IPS-NIHi7 (cell line): ENCODE measurements at regions not wholly inside any gene's neighbourhood (a gene's known extent, or its start where the extent isn't known, plus 50 kb on each side); places are given as distances from the start of the nearest gene placed in this dataset.
"Not testable (repeated sequence)": the region's sequence is repeated elsewhere in the genome, so short reads cannot be mapped to it uniquely, and the experiment has no call there.

Experiments used
- DNase-seq: peaks from one replicate; pipeline ENCODE4 v3.0.0; 2012; ENCODE audit warnings: mixed read lengths; ENCODE audit errors: extremely low spot score

DNA sequence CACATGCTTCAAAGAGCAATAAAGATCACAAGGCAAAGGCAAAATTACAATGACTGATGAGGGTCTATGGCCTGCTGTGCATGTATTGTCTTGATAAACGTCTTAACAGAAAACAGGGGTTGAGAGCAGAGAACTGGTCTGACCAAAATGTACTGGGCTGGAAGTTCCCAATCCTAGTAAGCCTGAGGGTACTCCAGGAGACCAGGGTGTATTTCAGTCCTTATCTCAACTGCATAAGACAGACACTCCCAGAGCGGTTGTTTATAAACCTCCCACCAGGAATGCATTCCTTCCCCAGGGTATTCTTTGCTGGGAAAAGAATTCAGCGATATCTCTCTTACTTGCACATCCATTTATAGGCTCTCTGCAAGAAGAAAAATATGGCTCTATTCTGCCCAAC, 521.8 kb upstream of the GNPDA2 start:
- not testable (repeated sequence) for DNase-seq

DNA sequence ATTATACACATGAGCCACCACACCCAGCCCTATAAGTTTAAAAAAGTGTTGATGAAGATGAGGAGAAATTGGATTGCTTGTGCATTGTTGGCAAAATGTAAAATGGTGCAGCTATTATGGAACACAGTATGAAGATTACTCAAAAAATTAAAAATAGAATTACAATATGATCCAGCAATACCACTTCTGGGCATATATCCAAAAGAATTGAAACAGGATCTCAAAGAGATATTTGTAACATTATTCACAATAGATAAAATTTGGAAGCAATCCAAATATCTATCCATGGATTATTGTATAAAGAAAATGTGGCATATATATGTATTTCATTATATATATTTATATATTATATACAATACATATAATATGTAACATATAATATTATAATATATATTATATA, 515.6 kb upstream of the GNPDA2 start:
- DNase-seq: no peak

DNA sequence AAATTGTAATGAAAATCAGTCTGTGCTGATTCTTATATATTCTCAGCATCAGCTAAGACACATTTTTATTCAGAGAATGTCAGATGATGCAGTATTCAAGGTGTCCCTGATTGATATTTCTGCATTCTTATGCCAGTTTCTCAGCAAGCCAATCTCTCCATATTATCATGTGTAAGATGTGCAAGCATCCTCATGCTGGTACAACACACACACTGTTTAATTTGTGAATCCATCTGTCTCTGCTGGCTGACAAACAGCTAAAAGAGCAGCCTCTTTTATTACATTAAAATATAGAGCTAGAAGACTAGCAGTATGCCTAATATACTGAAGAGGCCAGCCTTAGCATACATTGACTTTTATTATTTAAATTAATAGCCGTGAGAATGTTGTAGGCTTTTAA, 502.9 kb upstream of the GNPDA2 start:
- DNase-seq: no peak

DNA sequence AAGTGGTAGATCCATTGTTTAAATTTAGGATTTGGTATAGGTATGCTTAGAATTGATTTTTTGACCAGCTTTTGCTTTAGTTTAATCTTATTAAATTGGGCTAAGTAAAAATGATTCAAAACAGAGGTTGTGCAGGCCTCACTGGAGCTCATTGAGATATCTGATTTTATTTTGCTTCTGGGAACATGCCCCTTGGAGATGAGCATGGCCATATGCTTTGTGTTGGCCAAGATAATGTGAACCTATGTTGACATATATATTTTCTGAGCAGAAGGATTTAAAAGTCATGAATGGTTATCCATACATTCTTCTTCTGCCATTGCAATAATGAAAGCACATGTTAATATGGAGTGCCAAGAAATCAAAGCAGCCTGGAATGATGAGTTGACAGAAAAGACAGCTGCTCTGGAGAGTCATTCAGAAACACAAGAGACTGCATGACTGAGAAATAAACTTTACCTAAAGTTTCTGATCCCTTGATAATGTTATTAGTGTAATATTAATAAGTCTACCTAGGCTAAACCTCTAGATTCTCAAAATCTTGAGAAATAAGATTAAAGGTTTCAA, 489.7 kb upstream of the GNPDA2 start:
- DNase-seq: no peak

DNA sequence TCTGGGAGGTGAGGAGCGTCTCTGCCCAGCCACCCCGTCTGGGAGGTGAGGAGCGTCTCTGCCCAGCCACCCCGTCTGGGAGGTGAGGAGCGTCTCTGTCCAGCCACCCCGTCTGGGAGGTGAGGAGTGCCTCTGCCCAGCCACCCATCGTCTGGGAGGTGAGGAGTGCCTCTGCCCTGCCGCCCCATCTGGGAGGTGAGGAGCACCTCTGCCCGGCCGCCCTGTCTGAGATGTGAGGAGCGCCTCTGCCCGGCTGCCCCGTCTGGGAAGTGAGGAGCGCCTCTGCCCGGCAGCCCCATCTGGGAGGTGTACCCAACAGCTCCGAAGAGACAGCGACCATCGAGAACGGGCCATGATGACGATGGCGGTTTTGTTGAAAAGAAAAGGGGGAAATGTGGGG, 482.1 kb upstream of the GNPDA2 start:
- not testable (repeated sequence) for DNase-seq

DNA sequence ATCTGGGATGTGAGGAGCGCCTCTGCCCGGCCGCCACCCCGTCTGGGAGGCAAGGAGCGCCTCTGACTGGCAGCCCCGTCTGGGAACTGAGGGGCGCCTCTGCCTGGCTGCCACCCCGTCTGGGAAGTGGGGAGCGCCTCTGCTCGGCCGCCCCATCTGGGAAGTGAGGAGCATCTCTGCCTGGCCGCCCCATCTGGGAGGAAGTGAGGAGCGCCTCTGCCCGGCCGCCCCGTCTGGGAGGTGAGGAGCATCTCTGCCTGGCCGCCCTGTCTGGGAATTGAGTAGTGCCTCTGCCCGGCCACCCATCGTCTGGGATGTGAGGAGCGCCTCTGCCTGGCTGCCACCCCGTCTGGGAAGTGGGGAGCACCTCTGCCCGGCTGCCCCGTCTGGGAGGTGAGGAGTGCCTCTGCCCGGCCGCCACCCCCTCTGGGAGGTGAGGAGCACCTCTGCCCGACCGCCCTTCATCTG, 481.5 kb upstream of the GNPDA2 start:
- DNase-seq: not testable (repeated sequence)

DNA sequence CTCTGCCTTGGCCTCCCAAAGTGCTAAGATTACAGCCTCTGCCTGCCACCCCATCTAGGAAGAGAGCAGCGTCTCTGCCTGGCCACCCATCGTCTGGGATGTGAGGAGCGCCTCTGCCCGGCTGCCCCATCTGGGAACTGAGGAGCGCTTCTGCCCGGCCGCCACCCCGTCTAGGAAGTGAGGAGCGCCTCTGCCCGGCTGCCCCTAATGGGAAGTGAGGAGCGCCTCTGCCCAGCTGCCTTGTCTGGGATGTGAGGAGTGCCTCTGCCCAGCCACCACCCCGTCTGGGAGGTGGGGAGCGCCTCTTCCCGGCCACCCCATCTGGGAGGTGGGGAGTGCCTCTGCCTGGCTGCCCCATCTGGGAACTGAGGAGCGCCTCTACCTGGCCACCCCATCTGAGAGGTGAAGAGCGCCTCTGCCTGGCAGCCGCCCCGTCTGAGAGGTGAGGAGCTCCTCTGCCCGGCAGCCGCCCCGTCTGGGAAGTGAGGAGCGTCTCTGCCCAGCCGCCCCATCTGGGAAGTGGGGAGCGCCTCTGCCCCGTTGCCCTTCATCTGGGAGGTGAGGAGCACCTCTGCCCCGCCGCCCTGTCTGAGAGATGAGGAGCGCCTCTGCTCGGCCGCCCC, 481.0 kb upstream of the GNPDA2 start:
- not testable (repeated sequence) for DNase-seq

DNA sequence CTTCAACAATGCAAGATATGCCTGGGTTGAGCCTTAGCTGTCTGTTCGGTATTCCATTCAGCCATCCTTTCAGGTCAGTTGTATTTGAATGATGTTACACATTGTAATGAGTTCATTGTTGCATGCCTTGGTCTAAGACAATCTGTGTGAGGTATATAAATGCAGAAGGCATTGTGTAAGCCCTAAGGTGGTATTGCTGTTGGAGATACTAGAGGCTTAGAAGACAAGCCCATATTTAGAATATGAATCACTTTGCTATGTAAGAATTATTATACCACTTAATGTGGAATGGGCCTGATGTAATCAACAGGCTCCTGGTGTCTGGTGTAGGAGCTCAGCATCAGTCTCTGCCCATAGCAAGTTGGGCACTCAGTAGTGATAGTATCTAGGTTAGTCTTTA, 473.4 kb upstream of the GNPDA2 start:
- no peak for DNase-seq

DNA sequence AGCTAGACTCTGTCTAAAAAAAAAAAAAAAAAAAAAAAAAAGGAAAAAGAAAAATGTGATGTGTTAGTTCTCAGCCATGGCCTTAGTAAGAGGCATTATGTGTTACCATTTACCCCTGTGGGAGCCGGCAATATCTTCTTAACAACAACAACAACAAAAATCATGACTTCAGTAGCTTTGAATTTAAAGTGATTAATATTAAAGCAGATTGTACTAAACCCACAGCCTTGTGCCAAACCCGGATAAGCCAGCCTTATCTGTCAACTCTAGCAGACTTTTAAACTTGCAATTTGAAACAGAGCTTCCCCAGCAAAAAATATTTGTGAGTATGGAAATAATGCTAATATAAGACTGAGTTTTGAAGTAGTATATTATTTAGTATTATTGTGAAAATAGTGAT, 462.1 kb upstream of the GNPDA2 start:
- DNase-seq: no peak

DNA sequence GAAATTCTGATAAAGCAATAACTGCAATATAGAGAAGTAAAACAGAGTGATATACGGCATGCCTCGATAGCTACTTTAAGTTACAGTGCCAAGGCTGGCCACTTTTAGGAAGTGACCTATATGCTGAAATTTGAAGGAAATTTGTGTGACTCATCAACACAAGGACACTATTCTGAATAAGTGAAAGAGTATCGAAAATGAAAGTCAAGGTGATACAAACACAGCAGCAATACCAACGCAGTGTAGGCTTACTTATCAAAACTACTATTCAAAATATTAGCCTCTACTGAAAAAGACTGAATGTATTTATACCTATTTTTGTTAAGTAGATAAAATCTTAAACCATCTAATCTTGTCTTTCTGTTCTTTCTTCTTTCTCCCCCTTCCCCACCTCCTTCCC, 459.9 kb upstream of the GNPDA2 start:
- no peak for DNase-seq

DNA sequence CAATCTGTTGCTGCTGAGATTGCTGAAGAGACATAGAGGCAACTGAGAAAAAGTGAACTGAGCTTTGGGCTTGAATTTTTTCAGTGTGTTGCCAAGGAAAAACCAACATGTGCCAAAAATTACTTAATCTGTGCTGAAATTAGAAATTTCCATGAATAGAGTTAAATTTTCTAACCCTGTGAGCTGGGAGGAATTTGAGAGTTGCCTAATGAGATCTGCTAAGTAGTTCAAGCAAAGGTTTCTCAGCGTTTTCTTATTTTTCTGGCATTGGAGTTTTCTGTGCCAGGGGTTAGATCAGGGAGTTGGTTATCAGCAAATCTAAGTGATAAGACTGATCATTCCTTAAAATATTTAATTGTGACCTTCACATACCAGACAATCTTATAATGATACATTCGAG, 457.5 kb upstream of the GNPDA2 start:
- DNase-seq: no peak

DNA sequence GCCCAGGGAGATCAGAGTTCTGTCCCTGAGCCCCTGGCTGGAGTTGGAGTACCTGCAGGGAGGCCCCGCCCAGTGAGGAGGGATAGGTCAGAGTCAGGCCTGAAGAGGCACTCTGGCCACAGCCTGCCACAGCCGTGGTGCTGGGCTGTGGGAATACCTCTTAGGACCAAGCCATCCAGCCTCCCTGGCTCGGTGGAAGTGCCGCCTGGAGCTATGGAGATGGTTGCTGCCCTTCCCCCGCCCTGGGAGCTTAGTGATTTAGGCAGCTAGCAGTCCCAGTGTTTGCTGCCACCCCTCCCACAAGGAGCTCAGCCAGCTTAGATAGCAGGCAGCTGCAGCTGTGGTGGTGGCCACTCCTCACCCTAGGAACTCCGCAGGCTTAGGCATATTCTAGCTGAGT, 446.3 kb upstream of the GNPDA2 start:
- no peak for DNase-seq

DNA sequence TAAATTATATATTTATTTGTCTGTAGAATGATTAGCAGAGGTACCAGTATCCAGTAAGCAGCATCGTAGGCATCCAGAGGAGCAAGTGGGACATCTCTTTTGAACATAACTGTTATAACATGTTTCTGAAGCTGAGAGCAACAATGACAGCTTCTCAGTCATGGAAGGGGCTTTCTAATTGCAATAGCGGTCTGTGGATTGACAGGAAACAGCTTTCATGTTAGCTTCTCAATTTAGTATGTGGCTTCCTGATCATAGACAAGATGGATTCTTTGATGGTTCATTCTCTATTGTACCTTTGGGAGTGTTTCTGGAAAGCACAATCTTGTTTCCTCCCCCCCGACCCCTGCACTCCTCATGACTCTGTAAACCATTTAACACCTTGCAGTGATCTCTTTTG, 434.6 kb upstream of the GNPDA2 start:
- no peak for DNase-seq

DNA sequence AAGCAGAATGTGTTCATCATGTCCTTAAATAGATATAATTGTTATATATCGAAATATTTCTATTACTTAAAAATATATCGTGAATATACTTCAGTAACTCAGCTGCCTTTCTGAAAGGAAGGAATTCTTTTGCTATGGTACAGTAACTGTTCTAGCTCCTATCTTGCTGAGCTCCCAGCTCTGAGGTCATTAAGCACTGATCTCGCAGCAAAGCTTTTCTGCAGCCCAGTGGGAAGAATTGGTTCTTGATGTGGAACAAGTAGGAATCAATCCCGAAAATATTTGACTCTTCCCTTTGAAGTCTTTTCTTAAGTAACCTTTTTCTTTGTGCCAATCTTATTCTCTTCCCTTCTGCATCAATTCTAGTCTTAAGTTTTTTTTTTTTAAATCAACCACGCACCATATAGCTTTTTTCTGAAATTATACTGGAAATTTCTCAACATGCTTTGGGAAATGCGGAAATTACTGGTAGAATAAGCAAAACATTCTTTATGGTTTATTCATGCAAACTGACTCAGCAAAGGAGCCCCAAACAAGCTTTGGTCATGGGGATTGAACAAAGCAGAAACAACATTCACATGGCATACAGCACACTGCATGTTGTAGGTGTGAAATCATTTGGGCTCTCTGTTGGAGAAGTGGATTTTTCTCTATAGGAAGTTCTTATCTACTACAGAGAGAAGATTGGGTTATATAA, 428.9 kb upstream of the GNPDA2 start:
- no peak for DNase-seq

DNA sequence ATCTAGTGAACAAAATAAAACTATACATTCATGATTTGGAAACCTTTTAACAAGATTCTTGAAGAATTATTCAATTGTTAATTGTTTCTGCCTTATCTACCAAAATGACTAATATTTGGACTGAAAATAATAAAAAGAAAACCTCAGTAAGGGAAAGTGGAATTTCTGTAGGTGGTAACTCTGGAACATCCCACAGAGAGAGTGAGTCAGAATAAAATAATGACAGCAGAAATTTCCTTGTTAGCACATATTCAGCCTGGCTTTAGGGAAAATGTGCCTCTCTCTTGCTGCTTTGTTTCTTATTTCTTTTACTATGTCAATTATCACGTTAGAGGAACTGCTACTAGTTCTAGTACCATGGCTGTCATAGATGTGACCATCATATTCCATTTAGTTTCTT, 421.5 kb upstream of the GNPDA2 start:
- no peak for DNase-seq

DNA sequence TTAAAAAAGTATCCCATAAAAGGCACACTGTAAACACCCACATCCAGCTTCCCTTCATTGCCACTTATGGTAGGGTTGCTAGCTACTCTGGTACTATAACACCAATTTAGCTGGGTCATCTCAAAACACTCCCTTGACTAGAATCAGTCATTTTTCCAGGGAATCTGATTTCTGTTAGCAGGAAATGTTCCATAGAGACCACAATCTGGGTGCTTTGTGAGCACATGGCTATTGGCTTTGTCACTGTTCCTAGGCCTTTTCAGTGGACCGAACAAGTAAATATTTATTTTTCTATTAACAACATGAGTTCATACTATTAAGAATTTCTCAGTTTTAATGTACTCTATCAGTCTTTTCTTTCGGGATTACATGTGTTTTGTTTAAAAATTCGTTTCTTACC, 404.7 kb upstream of the GNPDA2 start:
- no peak for DNase-seq

DNA sequence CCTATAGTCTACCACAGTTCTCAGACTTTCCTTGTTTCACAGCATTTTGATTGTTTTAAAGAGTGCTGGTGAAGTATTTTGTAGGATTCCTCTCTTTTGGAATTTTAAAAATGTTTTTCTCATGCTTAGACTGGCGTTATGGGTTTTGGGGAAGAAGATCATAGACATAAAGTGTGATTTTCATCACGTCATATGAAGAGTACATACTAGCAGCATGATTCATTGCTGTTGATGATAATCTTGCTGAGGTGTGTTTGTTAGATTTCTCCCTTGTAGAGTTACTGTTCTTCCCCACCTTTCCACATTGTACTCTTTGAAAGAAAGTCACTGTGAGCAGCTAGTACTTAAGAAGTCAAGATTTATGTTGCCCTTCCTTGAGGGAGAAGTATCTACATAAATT, 396.1 kb upstream of the GNPDA2 start:
- no peak for DNase-seq

DNA sequence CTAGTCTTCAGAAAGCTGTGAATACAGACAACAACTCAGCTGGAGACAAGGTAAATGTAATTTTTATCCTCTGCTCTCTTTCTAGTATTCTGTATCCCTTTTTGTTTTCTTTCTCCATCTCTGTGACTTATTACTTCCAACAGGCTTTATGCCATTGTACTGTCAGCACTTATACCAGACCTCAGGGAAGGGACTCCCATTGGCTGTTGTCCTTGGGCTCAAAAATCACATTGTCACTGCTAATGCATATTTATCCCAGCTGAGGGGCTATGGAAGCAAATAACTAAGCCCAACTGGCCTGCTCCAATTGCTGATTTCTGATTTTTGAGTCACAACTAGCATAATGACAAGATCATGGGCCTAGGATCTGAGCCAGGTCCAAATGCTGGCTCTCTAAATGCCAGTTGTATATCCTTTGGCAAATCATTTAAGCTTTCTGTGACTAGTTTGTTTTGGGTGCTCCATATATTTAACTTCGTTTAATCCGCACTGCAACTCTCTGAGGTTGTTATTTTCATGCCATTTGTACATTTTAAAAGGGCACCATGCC, 395.1 kb upstream of the GNPDA2 start:
- DNase-seq: no peak

DNA sequence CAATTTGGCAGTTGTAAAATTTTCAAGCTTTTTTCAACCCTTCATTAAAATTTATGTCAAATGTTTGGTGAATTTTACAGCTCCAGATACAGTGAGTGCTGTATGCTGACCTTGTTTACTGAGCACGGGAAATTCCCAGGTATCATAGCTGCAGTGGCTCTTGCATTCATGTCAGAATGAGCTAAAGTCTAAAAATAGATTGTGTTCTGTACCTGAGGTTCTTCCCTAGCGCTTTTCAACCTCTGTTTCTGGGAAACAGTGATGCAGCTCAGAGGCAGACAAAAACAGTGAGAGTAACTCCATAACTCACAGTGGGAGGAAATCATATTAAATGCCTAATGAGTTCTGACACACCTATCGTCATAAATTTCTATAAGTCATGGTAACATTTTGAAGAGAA, 393.8 kb upstream of the GNPDA2 start:
- DNase-seq: no peak

DNA sequence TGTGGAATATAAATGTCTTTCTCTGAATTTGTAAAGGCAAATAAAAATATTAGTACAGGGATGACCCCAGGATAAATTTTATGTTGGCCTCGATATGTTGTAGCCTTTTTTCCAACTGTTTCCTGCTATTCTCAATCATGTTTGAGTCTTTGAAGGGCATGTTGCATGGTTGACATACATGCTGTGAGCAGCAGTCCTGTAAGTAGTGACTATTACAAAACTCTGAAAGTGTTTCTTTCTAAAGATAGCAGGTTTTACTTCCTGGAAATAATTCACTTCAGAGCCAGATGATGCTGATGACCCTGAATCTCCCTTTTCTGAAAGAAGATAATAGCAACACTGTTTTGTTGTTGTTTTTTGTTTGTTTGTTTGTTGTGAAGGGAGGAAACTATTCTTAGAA, 393.0 kb upstream of the GNPDA2 start:
- DNase-seq: no peak

DNA sequence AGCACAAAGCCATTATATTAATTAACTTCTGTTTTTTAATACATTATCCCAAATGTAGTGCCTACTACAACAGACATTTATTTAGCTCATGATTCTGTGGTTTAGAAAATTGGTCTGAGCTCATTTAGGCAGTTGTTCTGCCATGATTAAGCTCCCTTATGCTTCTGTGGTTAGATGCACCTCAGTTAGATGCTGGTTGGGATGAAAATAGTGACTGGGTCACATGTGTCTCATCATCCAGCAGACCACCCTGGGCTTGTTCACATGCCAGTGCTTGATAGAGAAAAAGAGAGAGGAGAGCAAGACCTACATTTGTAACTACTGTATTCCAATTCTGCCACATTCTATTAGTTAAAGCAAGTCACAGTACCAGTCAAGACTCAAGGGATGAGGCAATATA, 376.4 kb upstream of the GNPDA2 start:
- DNase-seq: no peak

DNA sequence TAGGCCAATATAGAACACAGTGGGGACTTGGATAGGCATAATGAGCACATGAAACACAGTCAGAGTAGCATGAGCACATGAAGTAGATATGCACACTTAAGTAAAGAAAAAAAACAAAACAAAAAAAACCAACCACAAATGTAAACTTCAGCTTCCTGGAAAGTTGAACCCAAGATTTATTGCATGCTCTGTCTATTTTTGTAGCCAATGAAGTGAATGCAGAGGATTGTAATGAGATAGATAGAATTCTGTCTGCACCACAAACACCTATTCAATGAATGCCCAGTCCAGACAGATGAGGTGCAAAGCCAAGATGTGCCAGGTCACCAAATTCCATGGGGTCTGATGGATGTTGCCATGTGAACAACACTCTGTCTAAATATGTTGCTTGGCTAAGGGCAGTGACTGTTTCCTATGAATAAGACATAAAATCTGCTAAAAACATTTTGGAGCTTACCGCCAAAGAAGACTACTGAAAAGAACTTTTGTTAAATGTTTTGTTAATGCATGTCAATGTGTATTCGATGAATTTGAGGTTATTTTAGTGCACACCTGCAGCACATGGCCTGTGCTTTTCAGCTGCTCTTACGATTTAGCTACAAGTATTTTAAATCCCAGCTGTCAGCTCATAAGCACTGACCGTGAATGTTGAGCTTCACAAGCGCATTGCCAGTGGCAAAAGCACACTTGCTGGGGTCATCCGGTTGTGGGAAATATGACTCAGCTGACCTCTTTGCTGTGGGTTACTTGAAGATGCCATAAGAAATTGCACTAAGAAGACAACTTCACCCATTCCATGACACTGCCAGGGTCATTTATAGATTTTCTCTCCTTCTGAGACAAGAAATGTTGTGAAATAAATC, 374.8 kb upstream of the GNPDA2 start:
- DNase-seq: no peak
